Activated naive CD4-positive, alpha-beta T cell treated with anti-CD3 and anti-CD28 coated beads for 36 hours (primary cell): ENCODE measurements at regions not wholly inside any gene's neighbourhood (a gene's known extent, or its start where the extent isn't known, plus 50 kb on each side); places are given as distances from the start of the nearest gene placed in this dataset.

Source experiments
- CTCF ChIA-PET: fragments of 350-600 bp; sonication (Branson Sonifier 250); formaldehyde crosslinking; loops from one replicate; lab custom pipeline; 2021; ENCODE audit warnings: antibody characterized with exemption; lab: Charles Lee
- DNase-seq: peaks from one replicate; pipeline ENCODE4 v3.0.0-alpha.2; 2020
- H3K27ac Mint-ChIP-seq: one replicate; pipeline ENCODE4 v1.8.0; 2021; ENCODE audit warnings: mild to moderate bottlenecking, mixed read lengths
- H3K27me3 Mint-ChIP-seq: one replicate; pipeline ENCODE4 v1.8.0; 2021; ENCODE audit warnings: low read depth, mixed read lengths
- H3K36me3 Mint-ChIP-seq: one replicate; pipeline ENCODE4 v1.8.0; 2021; ENCODE audit warnings: low read depth, mixed read lengths
- H3K4me1 Mint-ChIP-seq: one replicate; pipeline ENCODE4 v1.8.0; 2021; ENCODE audit warnings: low read depth, mixed read lengths
- H3K4me3 Mint-ChIP-seq: one replicate; pipeline ENCODE4 v1.8.0; 2021; ENCODE audit warnings: mild to moderate bottlenecking, moderate library complexity, mixed read lengths
- H3K9me3 Mint-ChIP-seq: one replicate; pipeline ENCODE4 v1.8.0; 2021; ENCODE audit warnings: mixed read lengths
- intact Hi-C: fragments of 100-400 bp; cut with micrococcal nuclease; formaldehyde crosslinking; loops from one replicate; pipeline ENCODE4 v1.15.1; 2023

DNA sequence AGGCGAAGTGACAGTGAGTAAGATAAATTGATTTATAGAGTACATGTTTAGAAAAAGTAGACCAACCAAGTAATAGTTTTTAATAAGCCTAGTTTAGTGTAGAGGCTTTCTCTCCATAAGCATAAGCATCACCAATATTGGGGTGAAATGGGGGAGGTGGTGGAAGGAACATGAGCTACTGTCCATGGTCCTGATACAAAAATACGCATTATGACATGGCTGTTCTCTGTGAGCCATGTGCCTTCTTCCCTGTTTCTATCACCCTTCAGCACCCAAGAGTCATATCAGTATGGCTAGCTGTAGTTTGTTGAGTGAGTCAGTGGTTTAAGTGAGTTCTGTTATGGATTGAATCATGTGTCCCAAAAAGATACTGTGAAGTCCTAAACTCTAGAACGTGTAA, 150.8 kb downstream of the EDN1 start:
- intact Hi-C loops, result no loop called here
- Mint-ChIP-seq H3K4me3 (no peak overlapping the region), H3K27me3 (peaks cover 16% of the 10 kb centered on the region), H3K27ac (no peak overlapping the region), H3K36me3 (no peaks in the 10 kb centered on the region), H3K4me1 (peaks cover 5% of the 10 kb centered on the region), H3K9me3 (no peaks in the 10 kb centered on the region)
- CTCF ChIA-PET, result no interaction called here
- no peak for DNase-seq

DNA sequence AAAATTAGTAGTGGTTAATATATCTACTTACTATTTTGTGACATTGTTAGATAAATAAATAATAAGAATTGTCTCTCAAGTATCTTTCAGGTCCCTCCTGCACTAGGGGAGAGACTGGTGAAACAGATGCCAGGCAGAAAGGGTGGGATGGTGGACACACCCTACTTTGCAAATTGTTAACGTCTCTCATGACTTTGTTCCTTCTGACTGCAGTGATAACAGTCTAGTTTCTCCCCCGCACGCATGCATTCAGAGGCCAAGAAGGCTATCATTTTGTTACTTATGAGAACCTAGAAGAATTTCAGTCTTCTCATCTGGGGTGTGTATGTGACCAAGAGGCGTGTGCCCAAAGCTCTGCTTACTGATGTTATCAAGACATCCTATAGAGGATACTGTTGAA, 152.3 kb downstream of the EDN1 start:
- CTCF ChIA-PET, result no interaction called here

DNA sequence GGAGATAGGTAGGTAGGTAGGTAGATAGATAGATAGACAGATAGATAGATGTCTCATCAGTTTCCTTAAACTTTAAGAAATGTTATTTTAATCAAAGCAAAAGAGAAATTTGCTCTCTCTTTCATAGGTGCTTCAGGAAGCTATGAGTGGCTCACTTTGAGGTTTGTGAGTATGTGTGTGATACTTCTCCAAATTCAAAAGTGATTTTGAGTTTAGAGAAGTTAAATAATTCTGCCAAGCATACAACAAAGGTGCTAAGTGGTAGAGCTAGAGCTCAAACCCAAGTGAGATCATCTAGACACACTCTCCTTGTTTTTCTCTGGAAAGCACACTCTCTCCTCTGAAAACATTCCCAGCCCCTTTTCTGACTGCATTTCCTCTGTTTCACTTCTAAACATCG, 156.2 kb downstream of the EDN1 start:
- CTCF ChIA-PET, result no interaction called here
- no peak for DNase-seq
- Mint-ChIP-seq H3K4me1 (no peaks in the 10 kb centered on the region), H3K9me3 (peaks cover under 1% of the 10 kb centered on the region), H3K27ac (no peak overlapping the region), H3K36me3 (no peaks in the 10 kb centered on the region), H3K27me3 (peaks cover 19% of the 10 kb centered on the region), H3K4me3 (no peak overlapping the region)
- intact Hi-C loops, result no loop called here

More for the DNA sequence above, 152.3 kb downstream of the EDN1 start:
- no peak overlapping the region for H3K27ac Mint-ChIP-seq
- DNase-seq, result no peak
- intact Hi-C loops, result no loop called here
- H3K4me3 Mint-ChIP-seq, result no peak overlapping the region
- no peaks in the 10 kb centered on the region for H3K36me3 Mint-ChIP-seq
- no peaks in the 10 kb centered on the region for H3K4me1 Mint-ChIP-seq
- peaks cover 16% of the 10 kb centered on the region for H3K27me3 Mint-ChIP-seq
- H3K9me3 Mint-ChIP-seq, result no peaks in the 10 kb centered on the region

DNA sequence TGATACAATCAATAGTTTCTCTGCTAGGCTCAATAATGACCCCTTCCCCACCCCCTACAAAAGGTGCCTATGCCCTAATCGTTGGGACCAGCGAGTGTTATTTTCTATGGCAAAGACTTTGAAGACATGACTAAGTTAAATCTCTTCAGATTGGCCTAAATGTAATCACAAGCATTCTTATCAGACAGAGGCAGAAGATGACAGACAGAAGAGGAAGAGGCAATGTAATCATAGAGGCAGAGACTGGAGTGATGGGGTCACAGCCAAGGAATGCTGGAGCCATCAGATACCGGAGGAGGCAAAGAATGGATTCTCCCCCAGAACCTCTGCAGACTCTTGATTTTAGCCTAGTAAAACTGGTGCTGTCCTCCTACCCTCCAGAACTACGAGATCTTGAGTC, 159.3 kb downstream of the EDN1 start:
- H3K4me1 Mint-ChIP-seq, result no peaks in the 10 kb centered on the region
- CTCF ChIA-PET, result no interaction called here
- no peak for DNase-seq
- no peaks in the 10 kb centered on the region for H3K36me3 Mint-ChIP-seq
- H3K9me3 Mint-ChIP-seq, result peaks cover 21% of the 10 kb centered on the region
- H3K27me3 Mint-ChIP-seq, result peaks cover 16% of the 10 kb centered on the region
- no peak overlapping the region for H3K27ac Mint-ChIP-seq
- intact Hi-C loops, result no loop called here
- H3K4me3 Mint-ChIP-seq, result no peak overlapping the region

DNA sequence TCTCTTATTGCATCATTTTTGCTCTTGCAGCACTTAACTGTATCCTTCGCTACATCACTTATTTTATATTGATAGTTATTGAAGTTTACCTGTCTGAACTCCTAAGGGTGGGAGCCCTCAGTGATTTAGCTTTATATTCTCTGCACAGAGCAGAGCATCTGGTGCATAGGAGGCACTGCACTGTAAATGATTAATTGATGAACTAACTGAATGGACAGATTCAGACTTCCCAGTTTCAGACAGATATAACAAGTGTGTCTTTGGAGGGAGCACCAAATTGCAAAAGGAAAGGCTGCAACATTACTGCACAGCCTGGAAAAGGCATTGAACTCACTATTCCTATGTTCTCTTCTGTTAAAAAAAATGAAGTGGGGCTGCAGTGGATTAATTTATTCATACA, 160.3 kb downstream of the EDN1 start:
- peaks cover 25% of the 10 kb centered on the region for H3K9me3 Mint-ChIP-seq
- no peaks in the 10 kb centered on the region for H3K4me1 Mint-ChIP-seq
- intact Hi-C loops, result no loop called here
- CTCF ChIA-PET, result no interaction called here
- H3K4me3 Mint-ChIP-seq, result no peak overlapping the region
- no peak for DNase-seq
- no peak overlapping the region for H3K27ac Mint-ChIP-seq
- H3K27me3 Mint-ChIP-seq, result peaks cover 14% of the 10 kb centered on the region
- H3K36me3 Mint-ChIP-seq, result no peaks in the 10 kb centered on the region

DNA sequence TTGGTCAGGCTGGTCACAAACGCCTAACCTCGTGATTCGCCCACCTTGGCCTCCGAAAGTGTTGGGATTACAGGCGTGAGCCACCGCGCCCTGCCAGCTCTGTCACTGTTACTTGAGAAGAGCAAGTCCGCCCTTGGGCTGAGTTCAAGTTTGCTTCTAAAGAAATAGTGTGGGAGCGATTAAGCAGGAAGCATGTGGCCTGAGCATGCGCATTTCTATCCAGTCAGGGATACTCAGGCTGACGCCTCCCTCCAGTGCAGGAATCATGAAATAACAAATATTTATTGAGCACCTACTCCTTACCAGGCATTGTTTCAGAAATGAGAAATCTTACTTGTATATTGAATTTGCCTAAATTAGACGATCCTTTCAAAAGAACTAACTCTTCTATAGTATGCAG, 166.2 kb downstream of the EDN1 start:
- Mint-ChIP-seq H3K27ac (no peak overlapping the region), H3K36me3 (no peaks in the 10 kb centered on the region), H3K9me3 (peaks cover 25% of the 10 kb centered on the region), H3K4me3 (no peak overlapping the region), H3K4me1 (no peaks in the 10 kb centered on the region), H3K27me3 (peaks cover 19% of the 10 kb centered on the region)
- DNase-seq, result no peak
- CTCF ChIA-PET, result no interaction called here
- intact Hi-C loops, result no loop called here

DNA sequence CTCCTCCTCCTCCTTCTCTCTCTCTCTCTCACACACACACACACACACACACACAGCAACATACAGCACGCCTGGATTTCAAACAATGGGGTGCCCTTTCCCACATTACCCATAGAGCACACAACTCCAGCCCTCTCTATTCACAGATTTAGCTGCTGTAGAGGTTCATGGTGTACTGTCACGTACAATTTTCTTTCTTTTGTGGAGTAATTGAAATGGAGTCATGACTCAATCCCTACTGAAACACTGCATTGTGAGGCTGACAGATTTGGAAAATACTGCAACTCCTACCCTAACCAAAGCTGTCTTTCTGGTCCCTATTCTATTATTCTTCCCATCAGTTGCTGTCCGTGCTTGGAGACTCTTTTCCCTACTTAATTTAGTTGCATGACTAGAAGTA, 166.9 kb downstream of the EDN1 start:
- H3K4me3 Mint-ChIP-seq, result no peak overlapping the region
- no peaks in the 10 kb centered on the region for H3K36me3 Mint-ChIP-seq

DNA sequence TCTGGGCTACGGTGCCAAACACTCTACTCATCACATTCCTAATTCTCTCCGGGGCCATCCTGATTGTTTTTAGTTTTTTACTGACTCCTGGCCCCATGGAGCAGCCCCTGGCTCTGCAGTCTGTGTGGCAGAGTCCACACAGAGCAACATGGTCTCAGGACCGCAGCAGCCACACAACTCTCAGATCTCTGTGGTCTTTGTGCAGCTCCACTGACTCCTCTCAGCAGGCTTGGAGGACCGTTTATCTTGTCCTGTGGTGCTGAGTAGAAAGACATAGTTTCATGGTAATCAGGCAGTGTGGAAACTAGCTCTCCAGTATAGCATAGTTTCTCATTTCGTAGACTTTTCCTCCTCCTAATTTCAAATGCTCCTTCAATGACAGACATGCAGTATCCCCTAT, 168.4 kb downstream of the EDN1 start:
- Mint-ChIP-seq H3K27me3 (peaks cover 18% of the 10 kb centered on the region), H3K4me1 (no peaks in the 10 kb centered on the region), H3K4me3 (no peak overlapping the region), H3K9me3 (peaks cover 10% of the 10 kb centered on the region), H3K27ac (no peak overlapping the region), H3K36me3 (no peaks in the 10 kb centered on the region)
- no peak for DNase-seq
- intact Hi-C loops, result no loop called here
- CTCF ChIA-PET, result no interaction called here

More for the DNA sequence above, 166.9 kb downstream of the EDN1 start:
- intact Hi-C loops, result no loop called here
- H3K9me3 Mint-ChIP-seq, result peaks cover 20% of the 10 kb centered on the region
- no peak overlapping the region for H3K27ac Mint-ChIP-seq
- DNase-seq, result no peak
- H3K4me1 Mint-ChIP-seq, result no peaks in the 10 kb centered on the region
- CTCF ChIA-PET, result no interaction called here
- H3K27me3 Mint-ChIP-seq, result peaks cover 18% of the 10 kb centered on the region

DNA sequence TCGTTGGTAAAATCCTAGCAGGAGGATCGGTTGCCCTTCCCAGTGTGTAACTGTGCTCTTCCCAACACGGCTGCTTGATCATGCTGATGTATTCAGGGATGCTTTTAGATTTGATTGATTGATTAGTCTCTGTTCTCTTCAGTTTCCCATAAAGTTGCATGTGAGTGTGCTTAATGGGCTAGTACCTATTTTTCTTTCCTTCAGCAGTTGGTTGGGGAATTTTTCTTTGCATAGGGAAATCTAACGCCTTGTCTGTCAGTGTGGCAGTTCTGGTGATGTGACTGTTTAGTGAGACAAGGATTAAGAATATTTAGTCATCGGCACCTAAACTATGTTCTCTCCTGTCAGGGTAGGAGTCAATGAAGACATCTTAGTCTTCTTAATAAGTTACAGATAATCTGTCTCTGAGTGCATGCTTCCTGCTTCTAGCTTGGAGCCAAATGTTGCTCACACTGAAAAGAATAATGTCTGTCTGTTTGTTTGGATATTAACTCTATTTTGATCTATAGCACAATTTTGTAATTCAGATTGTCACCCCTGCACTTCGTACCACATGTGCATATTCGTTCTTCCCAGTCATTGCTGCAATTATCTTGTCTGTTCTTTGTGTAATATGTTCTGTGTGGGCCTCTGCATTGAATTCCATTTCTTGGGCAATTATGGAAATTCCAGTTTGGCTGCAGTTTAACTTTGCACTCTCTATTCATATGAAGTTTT, 169.9 kb downstream of the EDN1 start:
- DNase-seq, result no peak
- Mint-ChIP-seq H3K4me1 (no peaks in the 10 kb centered on the region), H3K27ac (no peak overlapping the region), H3K4me3 (no peak overlapping the region), H3K36me3 (no peaks in the 10 kb centered on the region), H3K9me3 (no peaks in the 10 kb centered on the region), H3K27me3 (peaks cover 18% of the 10 kb centered on the region)
- CTCF ChIA-PET, result no interaction called here
- intact Hi-C loops, result no loop called here

DNA sequence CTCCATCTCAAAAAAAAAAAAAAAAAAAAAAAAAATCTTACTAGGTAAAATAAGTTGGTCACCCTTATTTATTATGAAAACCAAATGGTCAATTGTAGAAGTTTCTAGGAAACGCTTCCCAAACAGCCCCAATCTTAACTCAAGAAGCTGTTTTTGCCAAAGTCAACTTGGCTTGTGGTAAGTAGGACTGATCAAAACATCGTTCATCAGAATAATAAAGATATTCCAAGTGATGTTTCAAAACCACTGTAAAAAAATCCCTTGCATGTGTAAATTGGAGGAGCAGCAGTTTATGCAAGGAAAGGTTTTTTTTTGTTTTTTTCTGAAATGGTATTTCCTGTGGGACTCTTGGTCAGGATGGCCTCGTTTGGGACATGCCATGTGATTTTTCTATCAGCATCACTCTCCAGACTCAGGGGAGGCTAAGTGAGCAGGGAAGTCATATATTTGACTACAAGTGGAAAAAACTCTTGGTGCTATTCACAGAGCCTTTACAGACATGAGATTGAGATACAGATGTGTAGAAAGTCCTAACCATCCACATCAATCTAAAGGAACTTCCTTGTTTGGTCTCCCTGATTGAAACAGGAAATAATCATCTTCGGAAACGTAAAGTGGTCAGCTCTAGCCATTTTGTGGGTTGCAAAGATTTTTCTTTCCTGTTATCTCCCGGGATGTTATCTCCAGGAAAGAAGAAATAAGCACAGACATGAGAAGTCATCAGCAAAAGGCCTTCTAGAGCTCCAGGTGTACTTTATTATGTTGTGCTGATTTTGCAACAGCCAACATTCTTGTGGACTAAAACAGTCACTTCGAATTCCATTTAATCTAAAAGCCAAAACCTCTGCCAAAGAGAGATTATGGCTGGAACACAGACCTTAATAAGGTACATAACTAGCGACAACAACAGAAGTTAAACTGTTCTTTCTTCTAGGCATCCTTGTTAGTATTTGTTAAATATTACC, 177.8 kb downstream of the EDN1 start:
- intact Hi-C loops, result no loop called here
- Mint-ChIP-seq H3K4me1 (no peaks in the 10 kb centered on the region), H3K27me3 (peaks cover 10% of the 10 kb centered on the region), H3K27ac (no peak overlapping the region), H3K9me3 (no peaks in the 10 kb centered on the region), H3K4me3 (no peak overlapping the region), H3K36me3 (no peaks in the 10 kb centered on the region)
- DNase-seq, result no peak
- CTCF ChIA-PET, result interaction anchor here (1.5 kb wide), 1 partner anchor 14 kb away, joined by 3 read pairs; no protein-coding TSS in a partner anchor

DNA sequence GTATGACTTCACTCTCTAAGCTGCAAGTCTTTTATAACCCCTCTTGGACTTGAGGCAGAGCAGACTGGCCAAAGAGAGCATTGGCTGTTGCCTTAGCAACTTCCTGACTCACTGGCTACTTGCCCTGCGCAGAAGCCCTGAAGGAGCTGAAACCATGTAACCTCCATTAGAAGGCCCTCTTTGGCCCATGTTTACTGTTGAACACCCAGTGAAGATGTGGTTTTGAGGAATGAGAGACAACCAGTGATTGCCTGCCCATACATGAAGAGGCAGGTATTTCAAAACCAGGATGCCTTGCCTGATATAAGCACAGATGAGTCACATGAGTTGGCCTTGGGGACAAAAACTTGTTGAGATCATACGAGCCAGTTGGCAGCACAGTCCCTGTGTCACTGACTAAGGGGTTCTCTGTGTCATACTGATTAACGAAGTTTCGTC, 182.5 kb downstream of the EDN1 start:
- Mint-ChIP-seq H3K4me3 (no peak overlapping the region), H3K9me3 (no peaks in the 10 kb centered on the region), H3K27ac (no peak overlapping the region), H3K4me1 (no peaks in the 10 kb centered on the region), H3K36me3 (no peaks in the 10 kb centered on the region), H3K27me3 (peaks cover 16% of the 10 kb centered on the region)
- intact Hi-C loops, result no loop called here
- no peak for DNase-seq
- CTCF ChIA-PET, result no interaction called here

DNA sequence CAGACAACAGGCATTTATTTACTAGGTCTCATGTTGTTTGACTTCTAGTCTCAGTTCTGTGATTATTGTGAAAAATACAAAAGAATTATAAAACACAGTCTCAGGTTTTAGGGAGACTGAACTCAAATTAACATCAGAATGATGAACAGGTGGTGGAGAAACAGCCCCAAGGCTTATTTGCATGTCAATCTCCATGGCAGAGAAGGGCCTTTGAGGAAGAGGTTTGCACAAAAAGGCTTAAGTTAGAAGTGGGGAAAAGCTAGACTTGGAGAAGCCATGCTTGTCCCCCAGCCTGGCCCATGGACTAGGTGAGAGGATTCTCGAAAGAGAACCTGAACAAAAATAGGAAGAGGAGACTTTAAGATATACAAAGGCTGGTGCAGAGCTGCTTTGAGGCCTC, 183.3 kb downstream of the EDN1 start:
- intact Hi-C loops, result no loop called here
- Mint-ChIP-seq H3K4me1 (no peaks in the 10 kb centered on the region), H3K27ac (no peak overlapping the region), H3K36me3 (no peaks in the 10 kb centered on the region), H3K4me3 (no peak overlapping the region), H3K27me3 (peaks cover 16% of the 10 kb centered on the region), H3K9me3 (no peaks in the 10 kb centered on the region)
- CTCF ChIA-PET, result no interaction called here
- DNase-seq, result no peak
